ENCODE measurements at regions not wholly inside any gene's neighbourhood (a gene's known extent, or its start where the extent isn't known, plus 50 kb on each side); places are given as distances from the start of the nearest gene placed in this dataset.

GRCh38 chr9:16986556-16986955 lies 116.1 kb upstream of the BNC2 start:
- Histone ChIP-seq H2AFZ (ENCODE audit: low read length) (no peak overlapping the region), H4K20me1 (ENCODE audit: control insufficient read depth, extremely low read depth, insufficient read depth, low read length) (no peaks in the 10 kb centered on the region), H3K4me3 (replicated peaks in 1 of 4; ENCODE audit: control extremely low read depth in 1 of 4, insufficient read depth in 1 of 4, low read depth in 3 of 4, low read length in 4 of 4) (no peak overlapping the region), H3K79me2 (ENCODE audit: control insufficient read depth, insufficient read depth, low read length) (no peaks in the 10 kb centered on the region), H3K9me3 (ENCODE audit: control insufficient read depth, insufficient read depth, low read depth, low read length) (no peaks in the 10 kb centered on the region), H3K9ac (ENCODE audit: insufficient read depth, low read length) (no peak overlapping the region), H3K4me2 (ENCODE audit: extremely low read depth, insufficient read depth, low read length) (peak overlapping the region; percentile 18), H3K27ac (ENCODE audit: insufficient read depth, low read length) (peak overlapping the region; percentile 78), H3K4me1 (ENCODE audit: control insufficient read depth, extremely low read depth, insufficient read depth, low read length) (peaks cover 5% of the 10 kb centered on the region), H3K27me3 (ENCODE audit: control insufficient read depth, insufficient read depth, low read length) (no peaks in the 10 kb centered on the region), H3K36me3 (ENCODE audit: control insufficient read depth, insufficient read depth, low read length) (no peaks in the 10 kb centered on the region)
- TF ChIP-seq CTCF (conservative IDR thresholded peaks at IDR 0.05 in 1 of 2, IDR thresholded peaks at IDR 0.05 in 1 of 2; ENCODE audit: low read depth in 1 of 2, low read length in 2 of 2) (no peak), EZH2 (IDR thresholded peaks at IDR 0.05; ENCODE audit: low read length, missing control alignments) (no peak)
- no peak for DNase-seq (ENCODE audit: low read depth in 2 of 2)

GRCh38 chr9:16985559-16986348 lies 115.3 kb upstream of the BNC2 start:
- Histone ChIP-seq H3K27me3 (ENCODE audit: control insufficient read depth, insufficient read depth, low read length) (no peaks in the 10 kb centered on the region), H3K36me3 (ENCODE audit: control insufficient read depth, insufficient read depth, low read length) (no peaks in the 10 kb centered on the region), H3K9me3 (ENCODE audit: control insufficient read depth, insufficient read depth, low read depth, low read length) (no peaks in the 10 kb centered on the region), H3K4me1 (ENCODE audit: control insufficient read depth, extremely low read depth, insufficient read depth, low read length) (peaks cover 5% of the 10 kb centered on the region), H3K9ac (ENCODE audit: insufficient read depth, low read length) (no peak overlapping the region), H3K4me3 (replicated peaks in 1 of 4; ENCODE audit: control extremely low read depth in 1 of 4, insufficient read depth in 1 of 4, low read depth in 3 of 4, low read length in 4 of 4) (no peak overlapping the region), H3K79me2 (ENCODE audit: control insufficient read depth, insufficient read depth, low read length) (no peaks in the 10 kb centered on the region), H3K4me2 (ENCODE audit: extremely low read depth, insufficient read depth, low read length) (peak overlapping the region; percentile 18), H3K27ac (ENCODE audit: insufficient read depth, low read length) (peak overlapping the region; percentile 78), H2AFZ (ENCODE audit: low read length) (peak overlapping the region; percentile 85), H4K20me1 (ENCODE audit: control insufficient read depth, extremely low read depth, insufficient read depth, low read length) (no peaks in the 10 kb centered on the region)
- TF ChIP-seq EZH2 (IDR thresholded peaks at IDR 0.05; ENCODE audit: low read length, missing control alignments) (no peak), CTCF (conservative IDR thresholded peaks at IDR 0.05 in 1 of 2, IDR thresholded peaks at IDR 0.05 in 1 of 2; ENCODE audit: low read depth in 1 of 2, low read length in 2 of 2) (no peak)
- peak; percentile 87 to 91 for DNase-seq (ENCODE audit: low read depth in 2 of 2)

GRCh38 chr9:16982780-16983310 lies 112.4 kb upstream of the BNC2 start:
- no peak for DNase-seq (ENCODE audit: low read depth in 2 of 2)
- no peak overlapping the region for H2AFZ ChIP-seq (ENCODE audit: low read length)
- H3K4me2 ChIP-seq (ENCODE audit: extremely low read depth, insufficient read depth, low read length), result no peak overlapping the region
- H3K4me3 ChIP-seq (replicated peaks in 1 of 4; ENCODE audit: control extremely low read depth in 1 of 4, insufficient read depth in 1 of 4, low read depth in 3 of 4, low read length in 4 of 4), result no peak overlapping the region
- no peak overlapping the region for H3K9ac ChIP-seq (ENCODE audit: insufficient read depth, low read length)
- no peaks in the 10 kb centered on the region for H3K79me2 ChIP-seq (ENCODE audit: control insufficient read depth, insufficient read depth, low read length)
- H3K9me3 ChIP-seq (ENCODE audit: control insufficient read depth, insufficient read depth, low read depth, low read length), result no peaks in the 10 kb centered on the region
- H3K27me3 ChIP-seq (ENCODE audit: control insufficient read depth, insufficient read depth, low read length), result no peaks in the 10 kb centered on the region
- no peak overlapping the region for H3K27ac ChIP-seq (ENCODE audit: insufficient read depth, low read length)
- no peaks in the 10 kb centered on the region for H4K20me1 ChIP-seq (ENCODE audit: control insufficient read depth, extremely low read depth, insufficient read depth, low read length)
- peaks cover 5% of the 10 kb centered on the region for H3K4me1 ChIP-seq (ENCODE audit: control insufficient read depth, extremely low read depth, insufficient read depth, low read length)
- TF ChIP-seq EZH2 (IDR thresholded peaks at IDR 0.05; ENCODE audit: low read length, missing control alignments) (no peak), CTCF (conservative IDR thresholded peaks at IDR 0.05 in 1 of 2, IDR thresholded peaks at IDR 0.05 in 1 of 2; ENCODE audit: low read depth in 1 of 2, low read length in 2 of 2) (no peak)
- H3K36me3 ChIP-seq (ENCODE audit: control insufficient read depth, insufficient read depth, low read length), result no peaks in the 10 kb centered on the region

Data from fibroblast of lung (primary cell).